SIG-M5 treated with dmso at 0.1 percent for 504 hours (cell line): ENCODE measurements at regions not wholly inside any gene's neighbourhood (a gene's known extent, or its start where the extent isn't known, plus 50 kb on each side); places are given as distances from the start of the nearest gene placed in this dataset.

Source experiments
- DNase-seq: peaks from one replicate; lab custom pipeline; 2025; ENCODE audit not compliant: unreplicated experiment; lab: John Stamatoyannopoulos, UW

DNA sequence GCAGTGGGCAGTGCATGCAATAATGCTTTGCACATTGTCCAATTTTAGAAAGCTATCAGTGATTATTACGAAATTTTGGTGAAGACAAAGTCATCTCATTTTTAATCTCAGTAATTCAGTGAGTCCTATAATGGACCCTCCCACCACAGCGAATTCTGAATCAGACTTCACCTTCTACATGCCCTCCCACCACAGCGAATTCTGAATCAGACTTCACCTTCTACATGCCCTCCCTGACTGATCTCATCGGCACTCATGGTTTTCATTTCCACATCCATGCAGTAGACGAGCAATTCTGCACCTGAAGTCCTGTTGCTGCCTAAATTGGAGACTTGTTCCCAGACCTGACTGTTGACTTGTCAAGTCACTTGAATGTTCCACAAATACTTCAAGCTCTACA lies 522.3 kb downstream of the EIPR1 start:
- no peak for DNase-seq

DNA sequence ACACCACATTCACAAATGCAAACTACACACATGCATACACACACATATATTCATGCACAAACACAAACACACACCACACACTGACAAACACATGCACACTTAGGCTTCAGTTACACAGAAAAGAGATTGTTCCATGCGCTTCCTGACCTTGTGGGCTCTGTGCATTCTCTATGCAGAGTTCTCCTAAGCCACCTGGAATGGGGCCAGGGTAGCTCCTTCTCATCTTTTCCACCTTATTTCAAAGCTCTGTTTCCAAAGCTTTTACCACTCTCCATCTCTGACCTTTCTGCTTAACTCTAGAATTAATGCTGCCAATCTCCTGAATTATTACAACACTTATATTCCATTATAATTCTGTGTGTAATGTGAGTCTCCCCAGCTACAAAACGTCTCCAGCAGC lies 522.3 kb upstream of the MYT1L start:
- DNase-seq = no peak

DNA sequence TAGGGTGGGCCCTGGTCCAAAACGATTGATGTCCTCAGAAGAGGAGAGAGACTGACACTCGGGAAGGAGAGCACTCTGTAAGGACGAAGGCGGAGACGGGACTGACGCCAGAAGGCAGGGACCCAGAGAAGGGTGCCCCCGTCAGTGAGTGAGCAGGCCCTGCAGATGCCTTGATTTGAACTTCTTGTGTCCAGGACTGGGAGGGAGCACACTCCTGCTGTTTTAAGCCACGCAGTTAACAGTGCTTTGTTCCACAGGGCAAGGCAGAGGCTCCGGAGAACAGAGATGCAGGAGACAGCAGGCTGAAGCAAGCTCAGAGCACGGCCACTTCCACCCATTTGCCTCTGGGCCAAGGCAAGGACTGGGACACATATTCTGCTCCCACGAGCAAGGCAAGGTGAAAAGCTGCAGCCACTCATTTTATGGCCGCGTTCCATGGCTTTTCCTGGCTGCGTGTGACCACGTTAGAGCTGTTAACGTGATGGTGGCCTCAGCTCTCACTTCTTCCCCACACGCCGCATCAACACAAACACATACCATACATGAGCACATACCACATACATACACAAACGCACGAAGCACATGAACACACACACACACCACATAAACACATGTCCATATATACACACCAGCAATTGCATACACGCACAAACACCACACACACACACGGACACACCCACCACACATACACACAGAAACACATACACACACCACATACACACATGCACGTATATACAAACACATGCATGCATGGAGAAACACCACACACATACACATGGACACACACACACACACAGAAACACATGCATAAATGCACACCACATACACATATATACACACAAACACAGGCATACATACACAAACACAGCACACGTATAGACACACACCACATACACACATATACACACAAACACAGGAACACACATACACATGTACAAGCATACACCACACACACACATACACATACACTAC lies 521.0 kb upstream of the MYT1L start:
- no peak for DNase-seq

DNA sequence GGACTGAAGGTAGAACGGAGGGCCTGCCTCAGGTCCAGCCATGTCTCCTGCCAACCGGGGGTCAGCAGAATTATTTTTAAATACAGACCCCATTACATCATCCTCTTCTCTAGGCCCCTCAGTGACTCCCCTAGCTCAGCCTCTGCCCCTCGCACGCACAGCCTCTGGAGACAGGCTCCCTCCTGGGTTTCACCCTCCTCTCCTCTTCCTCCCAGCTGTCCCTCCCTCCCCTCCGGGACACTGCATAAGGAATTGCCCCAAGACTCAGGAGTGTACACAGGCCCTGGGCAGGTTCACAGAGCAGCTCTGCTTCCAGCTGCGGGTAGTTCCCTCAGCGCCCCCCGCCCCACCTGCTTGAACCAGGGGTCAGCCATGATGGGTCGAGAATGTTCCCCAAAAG lies 520.2 kb upstream of the MYT1L start:
- DNase-seq = no peak

DNA sequence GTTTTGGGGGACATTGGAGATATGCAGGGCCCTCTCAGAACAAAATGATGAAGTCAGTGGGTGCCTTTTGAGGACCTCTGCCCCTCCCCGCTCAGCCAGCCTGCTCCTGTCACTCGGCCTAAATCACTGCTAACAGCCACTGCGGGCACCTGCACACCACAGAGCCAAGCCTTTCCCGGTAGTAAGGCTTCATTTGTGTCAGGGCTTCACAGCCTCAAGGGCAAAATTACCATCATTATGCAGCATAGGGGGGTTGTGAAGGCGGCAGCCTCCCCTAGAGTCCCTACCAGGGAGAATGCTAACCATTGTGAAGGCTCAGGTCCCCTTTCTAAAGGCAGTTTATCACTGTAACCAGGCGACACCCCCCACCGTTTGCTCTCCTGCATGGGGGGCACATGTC lies 519.8 kb upstream of the MYT1L start:
- DNase-seq = no peak

DNA sequence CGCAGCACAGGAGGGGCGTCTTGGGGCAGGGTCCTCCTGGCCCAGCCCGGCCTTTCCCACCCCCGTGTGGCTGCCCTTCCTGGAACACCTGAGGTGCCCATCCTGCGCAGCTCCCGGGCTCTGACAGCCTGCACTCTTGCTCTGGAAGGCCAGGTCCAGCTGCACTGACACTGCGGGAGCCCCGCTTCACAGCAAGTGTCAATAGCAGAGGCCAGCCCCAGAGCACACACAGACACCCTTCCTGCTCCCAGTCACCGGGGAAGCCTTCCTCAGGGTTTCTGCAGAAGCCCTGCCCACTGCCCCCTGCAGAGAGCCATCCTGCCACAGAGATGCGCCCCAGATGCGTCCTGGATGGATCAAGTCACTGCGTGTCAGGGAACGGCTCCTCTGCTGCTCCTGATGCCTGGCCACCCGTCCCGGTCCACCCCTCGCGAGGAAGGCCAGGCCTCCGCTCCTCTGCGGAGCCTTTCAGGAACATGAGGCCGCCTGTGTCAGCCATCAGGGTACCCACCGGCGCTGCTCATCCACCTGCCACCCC lies 519.2 kb upstream of the MYT1L start:
- DNase-seq = no peak

DNA sequence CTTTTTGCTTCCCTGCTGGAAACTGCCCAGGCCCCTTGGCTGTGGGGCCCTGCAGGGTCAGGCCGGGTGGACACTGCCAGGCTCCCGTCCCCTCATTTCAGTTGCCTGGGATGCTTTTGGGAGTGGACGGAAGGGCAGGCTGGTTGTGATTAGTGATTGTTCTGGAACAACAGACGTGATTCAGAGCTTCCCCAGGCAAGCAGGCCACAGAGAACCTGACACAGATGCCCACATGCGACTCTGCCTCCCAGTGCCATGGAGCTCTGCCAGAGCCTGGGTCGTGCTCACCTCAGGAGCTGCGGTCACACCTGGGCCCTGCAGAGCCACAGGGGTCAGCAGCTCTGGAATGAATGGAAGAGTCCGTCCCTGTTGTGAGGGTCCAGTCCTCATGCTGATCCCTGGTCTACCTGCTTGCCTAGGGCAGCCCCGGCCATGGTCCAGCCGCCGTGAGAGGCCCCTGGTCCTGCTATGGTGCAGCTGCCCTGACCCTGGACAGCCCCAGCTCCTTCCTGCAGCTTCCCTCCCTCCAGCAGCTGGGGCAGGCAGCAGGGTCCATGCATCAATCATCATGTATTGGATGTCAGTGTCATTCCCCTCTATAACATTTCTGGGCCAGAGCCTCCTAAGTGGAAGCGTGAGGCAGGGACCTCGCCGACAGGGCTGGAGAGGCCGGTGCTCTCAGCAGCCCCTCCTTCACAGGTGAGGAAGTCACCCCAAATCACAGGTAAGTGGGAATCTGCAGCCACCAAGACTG lies 518.6 kb upstream of the MYT1L start:
- DNase-seq = no peak

DNA sequence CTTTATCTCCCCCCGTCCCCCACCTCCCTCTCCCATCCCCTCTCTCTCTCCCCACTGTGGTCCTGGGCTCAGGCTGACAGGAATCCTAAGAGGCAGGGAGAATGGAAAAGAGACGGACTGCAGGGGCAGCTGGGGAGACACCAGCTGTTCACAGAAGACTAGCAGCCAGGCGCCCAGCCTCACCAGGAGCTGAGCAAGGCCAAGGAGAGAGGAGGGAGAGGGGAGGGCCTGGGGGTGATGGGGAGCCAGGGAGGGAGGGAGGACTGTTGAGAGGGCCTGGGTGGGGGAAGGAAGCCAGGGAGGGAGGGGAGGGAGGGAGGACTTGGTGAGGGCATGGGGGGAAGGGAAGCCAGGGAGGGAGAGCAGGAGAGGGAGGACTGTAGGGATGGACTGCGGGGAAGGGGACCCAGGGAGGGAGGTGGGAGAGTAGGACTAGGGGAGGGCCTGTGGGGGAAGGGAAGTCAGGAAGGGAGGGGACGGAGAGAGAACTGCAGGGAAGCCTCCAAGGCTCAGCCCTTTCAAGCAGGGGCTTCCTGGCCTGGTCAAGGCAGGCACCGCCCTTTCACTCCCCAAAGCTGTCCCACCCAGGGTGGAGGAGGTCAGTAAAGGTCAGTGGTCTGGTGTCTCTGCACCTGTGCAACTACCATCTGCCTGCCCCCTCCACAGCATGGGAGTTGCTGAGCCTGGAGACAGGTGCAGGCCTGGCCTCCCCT lies 517.7 kb upstream of the MYT1L start:
- no peak for DNase-seq

DNA sequence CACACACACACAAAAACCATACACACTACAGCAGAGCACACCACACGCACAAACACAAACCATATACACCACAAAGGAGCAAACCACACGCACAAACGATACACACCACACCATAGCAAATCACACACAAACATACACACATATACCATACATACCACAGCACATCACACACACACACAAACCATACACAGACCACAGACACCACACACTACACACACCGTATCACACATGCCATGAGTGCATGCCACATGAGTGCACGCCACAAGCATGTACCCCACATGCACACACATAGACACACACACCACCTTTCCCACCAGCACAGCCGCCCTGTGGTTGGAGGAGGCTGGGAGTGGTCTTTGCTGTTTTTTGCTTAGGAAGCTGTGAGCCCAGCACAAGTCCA lies 517.1 kb upstream of the MYT1L start:
- DNase-seq = no peak

DNA sequence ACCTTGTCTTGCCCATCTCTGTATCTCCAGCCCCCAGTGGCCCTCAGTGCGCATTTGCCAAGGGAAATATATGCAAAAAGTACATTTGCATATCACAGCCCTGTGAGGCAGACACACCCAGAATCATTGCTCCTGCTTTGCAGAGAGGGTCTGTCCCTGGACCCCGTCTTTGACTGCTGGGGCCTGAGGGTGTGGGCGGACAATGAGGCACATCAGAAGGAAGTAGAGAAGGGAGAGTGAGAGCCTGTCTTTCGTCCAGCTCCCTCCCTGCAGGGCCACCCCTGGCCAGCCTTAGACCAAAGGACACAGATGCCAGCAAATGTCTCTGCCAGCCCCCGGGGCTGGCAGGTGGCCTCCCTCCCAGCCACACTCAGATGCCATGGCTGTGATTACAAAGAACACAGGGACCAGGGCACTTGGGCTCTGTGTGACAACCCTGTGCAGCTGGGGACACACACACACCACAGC lies 516.2 kb upstream of the MYT1L start:
- DNase-seq = no peak

DNA sequence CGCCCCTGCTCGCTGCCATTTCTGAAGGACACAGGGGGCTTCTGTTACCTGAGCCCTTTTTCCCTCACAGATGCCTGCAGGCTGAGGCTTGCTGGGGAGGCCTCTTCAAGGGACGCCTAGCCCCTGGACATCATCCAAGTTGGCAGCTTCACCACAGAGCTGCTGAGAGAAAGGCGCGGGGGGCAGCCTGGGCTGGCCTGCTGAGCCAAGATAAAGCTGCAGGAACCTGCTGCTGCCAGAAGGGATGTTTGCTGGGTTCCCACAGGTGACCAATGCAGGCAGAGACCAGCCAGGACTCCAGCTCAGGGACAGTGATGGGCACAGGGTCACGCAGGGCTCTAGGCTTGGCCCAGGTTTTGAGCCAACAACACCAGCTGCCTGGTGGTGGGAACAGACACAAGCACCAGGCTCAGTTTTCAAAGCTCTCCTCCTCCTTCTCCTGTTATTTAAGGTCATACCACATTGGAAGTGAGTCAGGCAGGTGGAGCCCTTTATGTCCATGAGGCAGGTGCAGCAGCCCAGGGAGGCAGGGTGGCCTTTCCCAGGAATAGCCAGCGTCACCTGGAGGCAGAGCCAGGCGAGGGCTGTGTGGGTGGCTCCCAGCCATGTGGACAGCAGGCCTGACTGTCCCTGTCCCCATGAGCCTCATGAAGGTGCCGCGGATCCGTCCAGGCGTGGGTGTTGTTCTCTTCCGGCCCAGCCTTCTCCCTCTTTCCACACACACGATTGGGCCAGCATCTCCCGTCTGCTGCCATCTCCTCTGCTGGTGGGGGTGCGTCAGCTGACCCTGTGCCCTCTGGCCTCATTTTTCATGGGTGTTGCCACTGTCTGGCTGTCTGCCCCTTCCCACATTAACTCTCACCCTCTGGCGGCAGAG lies 515.5 kb upstream of the MYT1L start:
- no peak for DNase-seq

DNA sequence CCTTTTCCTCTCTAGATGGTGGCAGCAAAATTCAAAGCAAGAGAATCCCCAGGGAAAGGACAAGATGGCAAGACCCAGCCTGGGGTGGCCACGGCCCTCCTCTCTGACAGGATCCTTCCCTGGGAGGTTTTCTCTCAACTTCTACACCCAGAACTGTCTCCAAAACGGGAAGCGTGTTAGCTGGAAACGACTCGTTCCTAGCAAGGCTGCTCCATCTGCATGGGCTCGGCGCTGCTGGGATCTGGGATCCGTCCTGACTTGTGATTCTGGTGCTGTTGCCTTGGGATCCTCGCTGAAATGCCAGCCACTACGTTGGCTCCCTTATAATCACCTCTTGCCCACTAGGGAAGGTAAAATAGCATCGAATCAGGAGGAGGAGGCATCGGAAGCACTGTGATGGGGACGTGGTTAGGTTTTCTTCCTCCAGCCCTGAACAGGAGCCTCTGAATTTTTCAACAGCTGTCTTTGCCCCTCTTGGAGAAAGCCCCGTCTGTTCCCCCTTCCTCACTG lies 514.8 kb upstream of the MYT1L start:
- no peak for DNase-seq

DNA sequence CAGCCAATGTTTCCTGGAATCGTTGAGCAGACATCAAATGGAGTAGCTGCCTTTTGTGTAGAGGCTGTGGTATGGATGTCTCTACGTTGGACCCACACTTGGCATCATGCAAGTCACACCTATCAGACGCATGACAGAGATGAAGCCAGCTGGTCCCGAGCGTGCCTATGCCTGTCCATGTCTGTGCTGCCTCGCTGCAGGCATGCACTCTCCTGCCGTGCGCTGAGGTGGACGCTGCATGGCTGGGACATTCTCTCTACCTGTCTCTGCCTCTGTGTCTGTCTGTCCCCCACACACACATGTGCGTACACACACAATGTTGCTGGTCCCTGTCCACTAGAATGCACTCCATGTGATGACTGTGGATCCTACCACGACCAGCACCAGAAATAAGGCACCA lies 514.2 kb upstream of the MYT1L start:
- DNase-seq = no peak

DNA sequence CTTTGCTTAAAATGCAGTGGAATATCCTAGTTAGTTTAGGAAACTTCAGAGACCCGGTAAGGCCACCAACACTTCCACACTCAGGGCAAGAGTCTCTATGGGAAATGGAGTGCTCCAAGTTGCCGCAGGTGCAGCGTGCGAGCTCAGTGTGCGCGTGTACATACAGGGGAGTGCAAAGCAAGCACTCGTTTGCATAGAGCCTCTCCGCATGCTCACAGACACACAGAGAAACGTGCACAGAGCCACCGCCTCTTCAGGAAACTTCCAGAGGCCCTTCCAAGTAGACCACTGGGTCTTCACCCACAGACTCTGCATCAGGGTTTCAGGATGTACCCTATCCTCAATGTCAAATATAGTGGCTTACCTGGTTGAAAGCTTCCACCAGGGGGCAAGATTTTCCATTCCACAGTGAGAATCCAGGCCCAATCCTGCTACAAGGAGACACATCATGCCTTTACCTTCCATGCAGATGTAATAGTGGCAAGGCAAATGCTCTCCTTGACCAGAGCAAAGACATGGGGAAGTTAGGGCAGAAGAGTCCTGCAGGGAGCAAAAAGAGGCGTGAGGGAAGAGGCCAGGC lies 513.0 kb upstream of the MYT1L start:
- no peak for DNase-seq

DNA sequence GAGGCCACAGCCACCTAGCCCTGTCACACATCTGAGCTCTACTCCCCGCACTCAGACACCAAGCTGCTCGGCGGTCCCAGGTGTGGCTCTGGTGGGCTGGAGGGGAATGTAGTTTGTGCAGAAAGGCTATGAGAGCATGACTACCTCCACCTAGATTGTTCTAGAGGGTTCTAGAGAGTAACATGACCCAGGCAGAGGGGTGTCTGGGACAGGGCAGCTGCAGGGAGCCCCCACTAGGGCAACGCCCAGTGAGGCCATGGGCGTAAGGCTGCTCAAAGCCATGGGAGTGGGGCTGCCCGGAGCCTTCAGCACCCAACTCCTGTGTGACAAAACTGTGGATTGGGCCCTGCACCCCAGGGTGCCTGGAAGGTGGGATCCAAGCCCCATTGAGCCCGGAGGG lies 511.4 kb upstream of the MYT1L start:
- no peak for DNase-seq

DNA sequence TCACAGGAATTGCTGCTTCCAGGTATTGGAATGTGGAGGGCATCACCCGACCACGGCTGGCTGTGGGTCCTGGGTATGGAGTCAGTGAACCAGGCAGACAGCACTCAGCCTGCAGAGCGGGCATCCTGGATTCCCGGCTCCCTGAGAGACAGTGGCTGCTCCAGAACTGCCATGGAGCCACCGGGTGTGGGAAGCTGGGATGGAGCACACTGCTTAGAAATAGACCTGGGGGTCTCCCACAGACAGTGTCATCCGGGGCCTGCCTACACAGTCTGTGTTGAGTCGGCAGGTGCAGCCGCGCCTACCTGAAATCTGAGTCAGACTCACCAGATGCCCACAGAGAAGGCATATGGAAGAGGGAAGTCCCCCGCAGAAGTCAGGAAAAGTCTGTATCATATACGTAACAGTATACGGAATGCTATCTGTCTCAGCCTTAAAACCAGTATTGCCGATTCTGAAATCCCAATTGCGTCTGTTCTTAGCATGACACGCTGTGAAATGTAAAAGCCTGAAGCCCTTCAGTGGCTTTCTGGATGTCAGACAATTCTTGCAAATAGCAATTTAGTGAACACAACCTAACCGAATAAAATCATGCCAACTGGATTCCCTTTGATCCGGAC lies 509.7 kb upstream of the MYT1L start:
- DNase-seq = no peak

DNA sequence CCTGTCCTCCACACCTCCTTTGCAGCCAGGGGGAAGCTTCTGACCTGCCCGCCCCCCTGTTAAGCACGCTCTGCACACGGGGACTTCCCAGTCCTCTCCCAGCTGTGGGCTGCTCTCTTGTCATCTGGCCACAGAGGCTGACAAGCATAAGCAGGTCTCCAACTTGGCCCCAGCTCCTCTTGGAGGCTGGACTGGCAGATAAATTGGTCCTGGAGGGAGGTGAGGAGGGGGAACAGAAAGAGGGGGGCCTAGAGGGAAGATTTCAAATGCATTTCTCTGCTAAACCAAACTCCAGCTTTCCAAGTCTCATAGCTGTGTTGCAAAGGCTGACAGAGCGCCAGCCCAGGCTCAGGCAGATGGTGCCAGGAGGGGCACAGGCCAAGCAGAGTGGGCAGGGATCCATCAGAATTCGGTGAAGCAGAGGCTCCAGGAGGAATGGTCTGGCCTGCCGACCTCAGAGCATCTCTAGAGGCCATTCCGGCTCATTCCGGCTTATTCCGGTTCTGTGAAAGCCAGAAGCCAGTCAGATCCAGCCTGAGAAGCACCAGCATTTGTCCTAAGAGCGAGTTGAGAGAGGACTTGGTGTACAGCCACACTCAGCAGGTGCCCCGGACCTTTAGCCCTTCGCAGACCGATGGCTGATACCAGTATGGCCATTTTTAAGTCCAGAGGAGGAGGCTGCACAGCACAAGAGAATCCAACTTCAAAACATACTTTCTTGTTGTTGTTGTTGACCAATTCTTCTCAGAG lies 508.9 kb upstream of the MYT1L start:
- DNase-seq = no peak

DNA sequence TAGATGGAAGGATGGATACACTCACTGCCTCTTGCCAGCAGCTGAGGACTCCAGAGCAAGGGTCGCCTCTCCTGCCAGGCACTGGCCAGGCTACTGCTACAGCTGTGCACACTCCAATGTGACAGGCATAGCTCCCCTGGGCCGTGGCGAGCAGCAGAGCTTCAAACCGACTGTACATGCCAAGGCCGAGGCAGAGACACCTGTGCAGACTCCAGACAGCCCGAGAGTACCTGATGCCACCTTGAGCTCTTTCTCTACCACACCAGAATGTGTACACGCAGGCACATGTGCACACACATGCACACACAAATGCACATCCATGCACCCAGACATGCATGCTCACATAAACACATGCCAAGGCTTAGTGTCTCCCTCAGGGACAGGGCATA lies 508.3 kb upstream of the MYT1L start:
- no peak for DNase-seq

DNA sequence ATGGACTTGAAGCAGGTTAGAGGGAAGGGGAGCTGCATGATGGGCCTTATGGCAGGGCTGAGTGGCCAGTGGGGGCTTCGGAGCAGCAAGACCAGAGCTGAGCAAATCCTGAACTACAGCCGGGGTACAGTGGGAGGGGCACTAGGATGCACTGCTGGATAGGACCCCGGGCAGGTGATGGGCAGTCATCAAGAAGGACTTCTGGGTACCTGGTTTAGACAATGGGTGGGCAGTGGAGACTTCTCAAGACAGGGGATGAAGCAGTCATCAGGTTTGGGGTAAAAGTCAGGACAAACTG lies 507.4 kb upstream of the MYT1L start:
- no peak for DNase-seq
